ENCODE measurements at regions not wholly inside any gene's neighbourhood (a gene's known extent, or its start where the extent isn't known, plus 50 kb on each side); places are given as distances from the start of the nearest gene placed in this dataset.

DNA sequence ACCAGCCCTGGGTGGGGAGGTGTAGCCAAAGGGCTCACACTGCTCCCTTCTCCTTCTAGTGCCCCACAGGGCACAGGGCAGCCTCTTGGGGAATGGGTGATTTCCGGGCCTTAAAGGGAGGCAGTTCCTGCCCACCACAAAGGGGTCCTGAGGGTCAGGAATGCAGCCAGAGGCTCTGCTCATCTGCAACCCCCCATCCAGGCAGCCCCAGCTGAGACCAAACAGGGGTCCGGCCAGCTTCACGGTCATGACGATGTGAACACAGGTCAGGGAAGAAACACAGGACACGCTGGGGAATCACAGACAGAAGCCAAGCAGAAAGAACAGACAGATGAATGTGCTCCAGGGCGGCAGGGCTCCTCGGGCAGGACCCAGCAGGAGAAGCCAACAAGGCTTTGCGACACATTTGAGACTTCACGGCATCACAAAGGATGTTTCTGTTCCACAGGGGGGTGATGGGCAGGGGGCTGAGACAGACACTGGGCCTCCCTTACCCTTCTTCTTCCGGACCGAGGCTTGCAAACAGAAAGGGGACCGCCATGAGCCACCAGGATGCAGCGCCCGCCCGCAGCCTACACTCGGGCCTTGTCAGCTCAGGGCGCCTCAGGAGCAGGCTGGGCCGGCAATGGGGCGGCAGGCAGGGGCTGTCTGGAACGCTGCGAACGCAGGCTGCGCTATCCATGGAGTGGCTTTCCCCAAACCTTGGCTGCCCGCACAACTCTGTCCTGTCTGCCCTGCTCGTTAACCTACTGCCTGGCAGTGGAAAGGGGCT is 101.9 kb downstream of the CTTN start:
- no peak for TF ChIP-seq EZH2 (IDR thresholded peaks at IDR 0.05; ENCODE audit: low read depth)
- TF ChIP-seq, protein P1, sequence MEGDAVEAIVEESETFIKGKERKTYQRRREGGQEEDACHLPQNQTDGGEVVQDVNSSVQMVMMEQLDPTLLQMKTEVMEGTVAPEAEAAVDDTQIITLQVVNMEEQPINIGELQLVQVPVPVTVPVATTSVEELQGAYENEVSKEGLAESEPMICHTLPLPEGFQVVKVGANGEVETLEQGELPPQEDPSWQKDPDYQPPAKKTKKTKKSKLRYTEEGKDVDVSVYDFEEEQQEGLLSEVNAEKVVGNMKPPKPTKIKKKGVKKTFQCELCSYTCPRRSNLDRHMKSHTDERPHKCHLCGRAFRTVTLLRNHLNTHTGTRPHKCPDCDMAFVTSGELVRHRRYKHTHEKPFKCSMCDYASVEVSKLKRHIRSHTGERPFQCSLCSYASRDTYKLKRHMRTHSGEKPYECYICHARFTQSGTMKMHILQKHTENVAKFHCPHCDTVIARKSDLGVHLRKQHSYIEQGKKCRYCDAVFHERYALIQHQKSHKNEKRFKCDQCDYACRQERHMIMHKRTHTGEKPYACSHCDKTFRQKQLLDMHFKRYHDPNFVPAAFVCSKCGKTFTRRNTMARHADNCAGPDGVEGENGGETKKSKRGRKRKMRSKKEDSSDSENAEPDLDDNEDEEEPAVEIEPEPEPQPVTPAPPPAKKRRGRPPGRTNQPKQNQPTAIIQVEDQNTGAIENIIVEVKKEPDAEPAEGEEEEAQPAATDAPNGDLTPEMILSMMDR (conservative IDR thresholded peaks at IDR 0.05) = no peak
